Activated CD8-positive, alpha-beta memory T cell treated with anti-CD3 and anti-CD28 coated beads, Interleukin-2, amount 50 U/mL, for 4 hours (primary cell): ENCODE measurements at regions not wholly inside any gene's neighbourhood (a gene's known extent, or its start where the extent isn't known, plus 50 kb on each side); places are given as distances from the start of the nearest gene placed in this dataset.

ENCODE experiments used
- DNase-seq: peaks from one replicate; pipeline ENCODE4 v3.0.0-alpha.2; 2020

DNA sequence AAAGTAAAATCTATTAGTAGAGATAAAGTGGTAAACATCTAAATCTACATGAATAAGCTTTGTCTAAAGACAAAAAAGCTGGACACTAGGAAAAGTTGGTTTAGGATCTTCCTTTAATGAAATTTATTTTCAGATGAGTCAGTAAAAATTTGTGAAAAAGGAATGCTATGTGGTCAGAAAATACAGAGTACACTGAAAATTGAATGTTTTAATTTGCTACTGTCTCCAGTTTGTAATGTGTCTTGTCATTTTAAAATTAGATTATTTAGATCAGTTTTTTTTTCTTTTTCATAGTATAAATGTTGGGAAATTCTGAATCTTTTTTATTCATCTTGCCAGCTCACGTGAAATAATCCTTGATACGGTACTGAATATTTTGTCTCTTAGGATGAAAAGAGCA, 56.9 kb downstream of the SLITRK6 start:
- DNase-seq = no peak

DNA sequence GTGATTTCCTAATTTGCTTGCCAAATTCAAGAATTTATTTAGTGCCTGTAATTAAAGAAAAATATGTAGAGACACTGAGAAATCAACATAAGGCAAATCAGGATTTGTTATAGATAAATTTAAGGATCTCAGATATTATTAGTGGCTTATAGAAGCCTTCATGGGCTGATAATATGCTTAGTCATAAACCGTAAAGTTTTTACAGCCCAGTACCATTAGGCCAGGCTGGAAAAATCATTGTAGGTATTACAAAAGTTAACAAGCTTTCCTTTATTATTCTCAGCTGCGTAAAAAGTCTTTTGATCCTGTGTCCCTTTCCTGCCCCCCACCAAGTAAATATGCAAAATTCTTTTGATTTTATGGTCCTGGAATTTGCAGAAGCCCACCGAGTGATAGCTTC, 58.2 kb downstream of the SLITRK6 start:
- DNase-seq = no peak

DNA sequence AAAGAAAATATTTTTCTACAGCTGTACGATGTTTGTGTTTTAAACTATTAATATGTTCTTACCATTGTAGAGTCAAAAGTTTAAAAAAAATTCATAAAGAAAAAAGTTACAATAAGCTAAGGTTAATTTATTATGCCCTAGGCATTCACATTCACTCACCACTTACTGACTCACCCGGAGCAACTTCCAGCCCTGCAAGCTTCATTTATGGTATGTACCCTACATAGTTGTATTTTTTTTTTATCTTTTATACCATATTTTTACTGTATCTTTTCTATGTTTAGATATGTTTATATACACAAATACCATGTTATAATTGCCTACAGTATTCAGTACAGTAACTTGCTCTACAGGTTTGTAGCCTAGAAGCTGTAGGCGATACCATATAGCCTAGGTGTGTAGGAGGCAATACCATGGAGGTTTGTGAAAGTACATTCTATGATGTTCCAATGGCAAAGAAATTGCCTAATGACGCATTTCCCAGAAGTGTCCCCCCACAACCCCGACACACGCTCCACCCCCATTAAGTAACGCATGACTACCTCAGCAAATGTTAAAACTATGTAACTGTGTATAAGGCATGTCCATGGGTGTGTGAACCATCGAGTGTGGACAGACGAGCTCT, 60.4 kb downstream of the SLITRK6 start:
- DNase-seq = no peak

DNA sequence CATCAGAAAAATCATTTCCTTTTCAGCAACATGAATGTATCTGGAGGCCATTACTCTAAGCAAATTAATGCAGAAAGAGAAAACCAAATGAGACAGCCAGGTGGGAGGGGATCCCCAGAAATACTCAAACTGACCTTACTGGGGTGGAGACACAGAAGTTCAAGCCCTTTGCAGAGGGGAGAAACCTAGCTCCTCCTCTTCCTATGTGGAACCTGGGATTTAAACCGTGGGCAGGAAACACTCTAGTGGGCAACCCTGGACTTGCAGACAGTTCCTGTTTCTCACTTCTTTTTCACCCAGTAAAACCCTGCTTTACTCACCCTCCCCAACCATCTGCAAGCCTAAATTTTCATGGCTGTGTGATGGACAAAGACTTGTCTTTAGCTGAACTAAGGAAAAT, 61.3 kb downstream of the SLITRK6 start:
- no peak for DNase-seq

DNA sequence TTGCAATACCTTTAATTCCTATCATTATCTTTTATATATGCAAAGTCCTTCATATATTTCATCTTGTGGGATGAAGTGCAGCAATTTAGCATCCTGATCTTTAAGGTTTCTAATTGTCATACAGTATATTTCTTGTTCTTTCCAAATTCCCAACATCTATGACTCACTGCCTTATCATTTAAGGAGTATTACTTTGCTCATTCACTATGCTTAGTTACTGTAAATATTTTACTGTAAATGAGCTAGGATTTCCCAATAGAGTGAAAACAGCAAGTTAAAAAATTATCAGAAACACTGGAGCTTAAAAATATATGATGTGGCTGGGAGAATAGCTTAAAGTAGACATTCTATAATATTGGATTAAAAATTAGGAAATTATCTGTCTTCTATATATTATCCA, 69.9 kb downstream of the SLITRK6 start:
- DNase-seq = no peak

DNA sequence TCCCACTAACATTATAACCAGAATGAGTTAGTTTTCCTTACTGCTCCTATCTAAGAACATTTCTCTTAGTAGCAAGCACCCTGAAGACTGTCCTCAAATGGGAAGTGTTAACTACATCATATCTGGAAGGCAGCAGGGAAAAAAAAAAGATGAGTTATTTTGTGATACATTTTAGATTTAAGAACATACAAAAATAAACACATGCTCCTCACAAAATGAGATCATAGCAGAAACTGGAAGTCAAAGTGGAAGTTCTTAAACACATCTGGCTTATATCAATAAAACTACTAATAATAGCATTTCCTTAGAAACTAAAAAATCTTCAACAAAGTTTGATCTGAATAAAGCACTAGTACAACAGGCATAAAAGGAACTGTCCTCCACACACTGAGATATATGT, 70.4 kb downstream of the SLITRK6 start:
- no peak for DNase-seq

DNA sequence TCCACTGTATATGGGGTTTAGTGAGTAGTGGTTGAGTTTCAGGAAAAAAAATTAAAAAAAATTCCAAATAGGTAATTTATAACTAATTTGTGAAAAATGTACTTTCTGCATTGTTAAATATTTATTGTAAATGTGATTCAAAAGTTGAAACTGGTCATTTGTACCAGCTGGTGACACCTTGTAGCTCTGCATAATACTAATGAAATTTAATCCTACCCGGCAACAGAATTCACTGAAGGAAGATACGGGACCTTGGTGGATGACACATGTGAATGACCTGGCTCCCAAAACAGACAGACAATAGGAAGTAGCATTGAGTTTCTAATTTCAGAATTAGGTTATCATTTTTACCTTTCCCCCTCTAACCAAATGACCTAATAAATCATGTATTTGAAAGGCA, 73.8 kb downstream of the SLITRK6 start:
- no peak for DNase-seq

DNA sequence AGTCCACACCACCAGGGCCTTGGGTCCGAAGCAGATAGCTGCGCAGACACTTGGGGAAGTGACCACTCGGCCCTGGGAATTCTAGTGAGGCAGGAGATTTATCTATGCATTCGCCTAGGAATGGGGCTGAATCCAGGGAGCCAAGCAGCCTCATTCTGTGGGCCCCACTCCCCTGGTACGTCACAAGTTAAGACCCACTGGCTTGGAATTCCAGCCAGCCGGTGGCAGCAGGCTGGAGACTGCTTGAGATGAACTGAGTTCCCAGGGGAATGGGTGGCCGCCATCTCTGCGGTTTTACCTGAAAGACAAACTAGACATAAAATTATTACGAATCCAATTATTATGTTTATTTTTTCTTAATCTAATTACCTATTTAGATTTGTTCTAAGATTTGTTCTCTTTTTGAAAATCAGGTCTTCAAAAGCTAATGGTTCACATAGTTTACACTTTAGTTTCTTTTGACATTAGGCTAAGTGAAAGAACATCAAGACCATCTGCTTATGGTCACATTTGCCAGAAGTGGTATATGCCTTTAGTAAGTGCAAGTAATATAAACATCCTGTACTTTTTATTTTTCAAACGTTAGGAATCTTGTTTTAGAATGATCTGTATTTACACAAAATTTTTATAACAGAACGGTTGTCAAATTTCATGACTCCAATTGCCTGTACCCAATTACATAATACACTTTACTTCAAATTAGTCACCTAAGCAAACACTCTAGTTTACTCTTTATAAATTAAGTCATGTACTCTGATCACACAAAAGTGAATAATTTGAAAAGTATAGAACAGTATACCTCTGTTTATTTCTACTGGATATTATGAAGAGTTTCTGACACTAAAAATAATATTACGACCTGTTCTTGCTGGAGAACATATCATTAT, 74.4 kb downstream of the SLITRK6 start:
- DNase-seq = no peak

DNA sequence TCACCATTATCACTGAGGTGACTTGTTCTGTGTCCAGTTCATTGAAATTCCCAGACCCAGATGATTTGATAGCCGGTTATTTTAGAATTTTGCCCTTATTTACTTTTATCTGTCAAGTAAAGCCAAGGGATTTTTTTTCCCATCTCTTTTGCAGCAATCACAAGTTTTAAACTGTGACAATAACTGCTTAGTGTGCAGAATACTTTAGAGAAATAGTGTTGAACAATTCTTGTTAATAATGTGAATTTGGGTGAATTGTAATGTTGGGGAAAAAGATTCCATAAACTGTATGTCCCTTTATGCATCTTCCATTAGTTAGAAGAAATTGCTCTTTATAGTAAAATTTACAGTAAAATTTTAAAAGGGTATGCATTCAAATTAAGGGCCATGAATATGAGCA, 79.5 kb downstream of the SLITRK6 start:
- DNase-seq = no peak

DNA sequence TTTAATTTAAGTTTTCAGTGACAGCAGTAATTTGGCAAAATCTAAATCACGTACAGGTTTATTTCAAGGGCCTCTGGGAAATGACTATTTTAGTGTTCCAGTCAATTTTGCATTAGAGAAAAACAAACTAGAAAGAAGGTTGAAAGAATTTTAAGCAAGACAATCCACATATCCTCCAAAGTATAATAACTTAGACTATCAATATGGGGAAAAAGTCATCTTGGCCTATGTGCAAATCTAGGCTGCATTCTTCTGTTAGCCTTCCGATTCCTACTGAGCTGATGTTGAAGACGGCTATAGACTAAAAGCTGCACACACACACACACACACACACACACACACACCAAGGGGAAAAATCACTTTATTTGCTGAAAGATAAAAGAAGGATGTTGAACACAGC, 81.3 kb downstream of the SLITRK6 start:
- DNase-seq = no peak

DNA sequence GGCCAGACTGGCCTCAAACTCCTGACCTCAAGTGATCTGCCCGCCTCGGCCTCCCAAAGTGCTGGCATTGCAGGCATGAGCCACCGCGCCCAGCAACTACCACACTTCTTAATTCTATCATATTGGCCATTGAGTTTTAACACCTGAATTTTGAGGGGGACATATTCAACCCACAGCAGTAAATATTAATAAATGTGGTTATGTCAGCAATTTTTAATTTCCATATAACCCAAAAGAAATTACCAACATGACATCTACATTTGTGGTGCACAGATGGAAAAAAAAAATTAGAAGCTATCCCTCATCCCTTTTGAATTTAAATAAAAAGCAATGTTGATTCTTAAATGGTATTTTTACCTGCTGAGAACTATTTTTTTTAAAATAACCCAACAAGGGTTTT, 88.7 kb downstream of the SLITRK6 start:
- DNase-seq = no peak

DNA sequence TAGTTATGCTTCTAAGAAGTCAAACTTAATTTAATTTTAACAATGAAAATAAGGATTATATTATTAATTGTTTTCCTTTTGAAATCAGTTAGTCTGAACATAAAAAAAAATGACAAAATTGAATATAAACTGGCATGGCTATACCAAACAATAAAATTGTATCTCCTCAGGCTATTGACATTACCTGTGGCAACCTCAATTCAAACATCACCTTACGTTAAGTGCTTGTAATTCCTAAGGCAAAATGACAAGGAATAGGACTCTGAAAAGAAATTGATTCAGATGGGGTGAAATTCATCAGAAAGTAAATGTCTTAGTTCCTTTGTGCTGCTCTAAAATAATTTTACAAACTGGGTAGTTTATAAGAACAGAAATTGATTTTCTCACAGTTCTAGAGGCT, 89.5 kb downstream of the SLITRK6 start:
- no peak for DNase-seq

DNA sequence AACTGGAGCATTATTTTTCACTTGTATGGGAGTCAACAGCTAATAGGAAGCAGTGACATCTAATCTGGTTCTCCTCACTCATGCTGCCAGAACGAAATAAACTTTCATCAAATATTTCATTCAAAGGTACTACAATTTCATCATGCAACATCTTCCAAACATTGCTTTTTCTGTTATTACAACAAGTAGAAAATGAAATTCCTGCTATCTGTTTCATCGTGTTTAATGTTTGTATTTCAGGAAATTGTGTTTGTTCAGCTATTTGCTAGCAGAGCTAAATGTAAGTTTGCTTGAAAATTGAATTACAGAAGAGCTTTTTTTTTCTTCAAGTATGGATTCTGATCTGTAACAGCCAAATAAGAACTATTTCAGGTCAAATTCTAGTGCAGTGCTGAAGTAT, 90.1 kb downstream of the SLITRK6 start:
- no peak for DNase-seq

DNA sequence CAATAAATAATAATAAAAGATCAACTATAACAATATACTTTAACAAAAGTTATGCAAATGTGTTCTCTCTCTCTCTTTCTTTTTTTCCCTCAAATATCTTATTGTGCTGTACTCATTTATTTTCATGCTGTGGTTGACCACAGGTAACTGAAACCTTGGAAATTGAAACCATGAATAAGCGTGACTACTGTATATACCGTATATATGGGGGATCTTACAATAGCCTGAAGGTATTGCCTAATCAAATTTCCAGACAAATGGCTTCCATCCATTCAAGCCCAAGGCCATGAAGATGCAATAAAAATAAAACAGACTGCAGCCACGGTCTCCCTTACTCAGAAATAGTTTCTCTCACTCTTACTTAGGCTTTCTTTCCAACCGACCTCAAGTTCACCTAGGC, 98.3 kb downstream of the SLITRK6 start:
- DNase-seq = no peak

DNA sequence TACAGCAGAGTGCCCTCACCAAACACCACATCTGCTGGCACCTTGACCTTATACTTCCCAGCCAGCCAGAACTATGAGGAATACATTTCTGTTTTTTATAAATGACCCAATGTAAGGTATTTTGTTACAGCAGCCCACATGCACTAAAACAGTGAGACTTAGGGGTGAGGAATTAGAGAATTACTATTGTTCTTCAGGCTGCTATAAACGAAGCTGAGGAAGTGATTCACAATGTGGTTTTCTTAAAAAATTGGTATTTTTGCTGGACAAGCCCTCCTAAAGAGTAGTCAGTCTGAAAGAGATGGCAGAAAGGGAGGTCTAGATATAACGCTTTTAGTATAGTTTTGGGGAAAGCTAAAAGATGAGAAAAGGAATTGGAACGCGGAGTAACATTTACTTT, 101.0 kb downstream of the SLITRK6 start:
- no peak for DNase-seq

DNA sequence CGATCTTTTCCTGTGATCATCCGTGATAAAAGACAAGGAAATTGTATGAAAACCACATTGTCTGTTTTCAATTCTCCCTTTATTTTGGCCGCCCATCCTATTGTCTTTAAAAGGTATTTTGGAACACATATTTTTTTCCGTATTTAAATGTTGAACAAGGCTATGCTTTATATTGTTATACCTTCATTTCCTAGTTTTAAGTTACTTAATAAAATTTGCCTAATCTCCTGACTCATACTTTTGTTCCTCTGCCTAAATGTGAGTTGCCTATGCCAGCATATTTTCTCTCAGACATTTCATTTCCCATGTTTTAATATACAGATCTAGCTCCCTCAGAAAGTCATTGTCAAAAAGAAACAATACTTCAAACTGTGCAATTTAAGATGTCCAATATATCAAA, 104.2 kb downstream of the SLITRK6 start:
- no peak for DNase-seq

DNA sequence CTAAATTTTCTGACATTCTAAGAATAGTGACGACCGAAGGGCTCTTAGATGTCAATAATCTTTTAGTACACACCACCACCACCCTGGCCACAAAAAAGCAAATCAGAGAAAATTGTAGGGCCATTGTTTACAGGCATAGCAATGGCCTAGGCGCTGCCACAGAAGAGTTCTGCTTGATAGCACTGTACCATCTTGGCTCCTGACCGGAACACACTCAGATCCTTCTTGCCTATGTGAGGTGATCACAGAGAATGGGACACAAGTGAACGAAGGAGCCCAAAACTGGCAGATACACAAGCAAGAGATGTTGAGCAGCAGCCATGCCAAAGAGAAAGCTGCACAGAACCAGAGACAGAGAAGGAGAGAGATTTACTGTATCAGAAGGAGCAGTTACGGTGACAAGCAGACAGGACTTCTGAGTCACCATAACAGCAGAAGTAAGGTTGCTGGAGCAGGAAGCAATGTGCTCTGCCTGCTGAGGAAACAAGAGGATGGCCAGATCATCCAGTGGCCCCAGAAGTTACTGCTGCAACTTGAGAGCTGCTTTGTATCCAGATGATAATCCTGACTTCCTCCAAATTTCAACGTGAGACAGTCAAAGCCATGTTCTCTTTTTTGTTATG, 105.2 kb downstream of the SLITRK6 start:
- no peak for DNase-seq

DNA sequence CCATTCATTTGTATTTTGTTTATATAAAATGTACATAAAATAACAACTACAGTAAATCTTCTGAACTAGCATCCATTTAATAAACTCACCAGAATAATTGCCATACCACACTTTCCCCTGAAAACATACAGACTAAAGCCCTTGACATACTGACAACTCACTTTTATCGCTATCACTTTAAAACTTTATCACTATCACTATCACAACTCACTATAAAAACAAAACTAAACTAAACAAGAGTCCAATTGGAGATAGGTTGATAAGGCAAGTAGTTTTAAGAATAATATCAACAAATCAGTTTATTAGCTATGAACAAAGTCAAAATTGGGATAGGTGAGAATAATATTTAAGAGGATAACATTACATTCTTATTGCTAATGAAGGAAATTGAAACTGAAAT, 108.9 kb downstream of the SLITRK6 start:
- no peak for DNase-seq

DNA sequence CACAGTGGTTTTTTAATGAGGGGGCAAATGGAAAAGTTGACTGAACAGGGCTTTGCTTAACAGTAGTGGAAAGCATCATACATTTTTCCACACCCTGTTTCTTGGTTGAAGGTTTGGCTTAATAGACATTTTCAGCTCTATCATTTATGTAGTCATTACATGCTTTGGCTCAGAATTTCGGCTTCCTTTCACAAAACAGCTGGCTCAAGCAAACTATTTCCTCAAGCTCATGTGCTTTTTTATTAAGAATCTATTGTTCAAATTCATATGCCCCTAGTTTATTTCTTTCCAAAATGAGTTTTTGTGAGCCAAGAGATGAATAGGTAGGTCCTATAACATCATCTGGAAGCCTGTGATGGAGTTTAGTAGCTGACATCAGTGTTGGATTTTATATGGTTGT, 113.8 kb downstream of the SLITRK6 start:
- no peak for DNase-seq

DNA sequence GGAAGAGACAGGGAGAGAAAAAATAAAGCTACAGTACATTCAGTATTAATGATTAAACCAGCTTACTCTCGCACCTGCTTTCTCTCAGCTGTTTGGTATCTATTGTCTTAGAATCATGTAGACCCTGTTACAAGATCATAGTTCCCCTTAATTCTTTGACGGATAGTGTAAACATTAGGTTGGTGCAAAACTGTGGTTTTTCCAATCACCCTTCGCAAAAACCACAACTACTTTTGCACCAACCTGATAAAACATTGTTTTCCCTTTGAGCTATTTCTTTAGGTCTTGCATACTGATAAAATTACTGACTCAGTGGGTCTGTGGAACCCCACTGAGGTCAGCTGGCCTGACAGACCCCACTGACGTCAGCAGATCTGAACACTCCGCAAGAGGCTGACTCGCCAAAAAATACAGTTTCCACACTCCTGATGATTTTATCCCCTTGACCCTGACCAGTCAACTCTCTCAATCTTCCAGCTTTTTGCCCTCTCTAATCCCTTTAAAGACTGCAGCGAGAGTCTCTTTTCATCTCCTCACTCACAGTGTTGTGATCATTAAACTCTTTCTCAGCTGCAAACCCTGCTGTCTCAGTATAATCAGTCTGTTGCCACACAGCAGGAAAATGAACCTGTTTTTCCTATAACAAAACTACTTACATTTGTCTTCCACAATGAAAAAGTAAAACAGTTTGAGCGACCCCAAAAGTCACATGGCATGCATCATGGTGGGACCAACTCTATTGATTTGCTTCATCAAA, 123.9 kb downstream of the SLITRK6 start:
- DNase-seq = no peak

DNA sequence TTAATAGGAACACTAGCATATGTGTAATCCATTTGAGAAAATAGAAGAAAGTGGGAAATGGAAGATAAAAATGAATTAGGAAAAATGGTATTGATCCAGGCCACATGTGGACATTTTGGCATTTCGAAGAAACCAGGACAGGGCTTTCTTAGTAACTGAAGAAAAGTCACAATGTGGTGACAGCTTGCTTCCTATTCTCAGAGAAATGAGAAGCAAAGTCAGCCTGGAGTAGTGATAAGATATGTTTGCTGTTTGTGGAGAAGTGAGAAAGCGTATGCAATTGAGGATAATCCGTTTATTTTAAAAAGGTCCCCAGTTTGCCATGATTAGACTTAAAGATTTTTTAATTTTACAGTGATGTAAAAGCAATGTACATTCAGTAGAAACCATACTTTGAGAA, 127.9 kb downstream of the SLITRK6 start:
- DNase-seq = no peak

DNA sequence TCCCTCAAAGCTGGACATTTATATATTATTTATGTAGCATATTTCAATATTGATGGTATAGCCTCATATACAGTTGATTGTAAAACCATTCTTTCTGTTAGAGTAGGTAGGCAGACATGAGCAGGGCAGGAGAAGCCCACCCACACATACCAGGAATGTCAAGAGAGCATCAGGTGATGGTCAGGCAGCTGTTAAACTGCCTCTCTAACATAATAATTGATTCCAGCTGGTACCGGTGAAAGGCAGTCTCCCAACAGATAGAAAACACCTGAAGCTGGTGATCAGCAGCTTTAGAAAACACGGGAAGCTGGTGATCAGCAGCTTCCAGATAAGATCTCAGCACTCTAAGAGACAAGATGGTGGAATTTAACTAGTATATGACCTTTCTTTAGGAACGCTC, 132.9 kb downstream of the SLITRK6 start:
- no peak for DNase-seq

DNA sequence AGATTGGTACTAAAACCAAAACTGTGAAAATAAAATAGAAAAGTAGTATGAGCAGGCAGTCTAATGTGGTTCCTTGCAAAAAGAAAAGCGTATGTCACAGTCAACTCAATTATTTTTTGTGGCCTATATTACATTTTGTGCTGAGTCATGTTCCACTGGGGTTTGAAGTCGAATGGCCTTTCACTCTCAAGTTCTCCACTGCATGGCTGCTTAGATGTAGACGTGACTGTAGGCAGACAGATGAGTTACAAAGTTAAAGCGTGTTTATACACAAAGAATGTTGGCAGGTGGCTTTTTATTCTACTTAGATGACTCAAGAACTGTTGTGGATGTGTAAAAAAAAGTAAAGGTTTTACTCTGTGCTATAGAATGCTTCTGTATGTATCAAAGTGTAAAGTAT, 133.9 kb downstream of the SLITRK6 start:
- DNase-seq = no peak

DNA sequence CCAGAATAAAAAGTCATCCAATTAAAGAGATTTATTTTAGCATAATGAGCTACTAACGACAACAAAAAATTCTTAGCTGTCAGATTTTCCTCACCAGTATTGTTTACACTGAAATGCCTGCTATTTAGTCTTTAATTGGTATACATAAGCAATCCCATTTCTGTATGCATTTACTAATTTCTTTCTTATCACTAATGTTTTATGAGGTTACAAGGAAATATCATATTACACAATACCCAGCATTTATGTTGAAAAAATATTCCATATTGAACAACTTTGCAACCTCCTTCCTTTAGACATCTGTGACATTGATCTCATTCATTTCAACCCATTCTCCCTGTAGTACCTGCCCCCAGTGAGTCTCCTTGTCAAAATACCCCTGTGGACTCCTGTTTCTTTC, 135.4 kb downstream of the SLITRK6 start:
- DNase-seq = no peak
